ENCODE measurements at regions not wholly inside any gene's neighbourhood (a gene's known extent, or its start where the extent isn't known, plus 50 kb on each side); places are given as distances from the start of the nearest gene placed in this dataset.

DNA sequence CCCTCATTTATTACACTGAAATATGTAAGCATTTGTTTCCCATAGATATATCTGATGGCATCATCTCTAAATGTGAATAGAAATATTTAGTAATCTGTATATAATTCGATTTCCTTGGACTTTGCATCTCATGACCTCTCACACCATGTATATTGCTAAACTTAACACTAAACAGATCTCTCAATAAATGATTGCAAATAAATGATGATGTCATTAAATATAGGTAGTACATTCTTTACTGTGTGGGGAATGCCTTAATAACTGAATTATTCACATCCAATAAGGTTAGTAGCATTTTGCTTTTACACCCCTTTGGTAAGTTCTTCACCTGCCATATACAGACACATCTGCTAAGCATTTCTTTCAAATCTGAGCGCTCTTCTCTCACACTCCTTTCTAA lies 340.5 kb downstream of the FSCB start:
- Mint-ChIP-seq H3K36me3 (ENCODE audit: unreplicated experiment) (no peaks in the 10 kb centered on the region), H3K4me3 (ENCODE audit: unreplicated experiment) (no peak overlapping the region), H3K9me3 (ENCODE audit: unreplicated experiment) (no peaks in the 10 kb centered on the region), H3K27me3 (ENCODE audit: unreplicated experiment) (no peaks in the 10 kb centered on the region), H3K4me1 (ENCODE audit: low read depth, unreplicated experiment) (no peaks in the 10 kb centered on the region), H3K27ac (ENCODE audit: unreplicated experiment) (no peak overlapping the region)
- DNase-seq = no peak
- TF ChIP-seq, protein P1, sequence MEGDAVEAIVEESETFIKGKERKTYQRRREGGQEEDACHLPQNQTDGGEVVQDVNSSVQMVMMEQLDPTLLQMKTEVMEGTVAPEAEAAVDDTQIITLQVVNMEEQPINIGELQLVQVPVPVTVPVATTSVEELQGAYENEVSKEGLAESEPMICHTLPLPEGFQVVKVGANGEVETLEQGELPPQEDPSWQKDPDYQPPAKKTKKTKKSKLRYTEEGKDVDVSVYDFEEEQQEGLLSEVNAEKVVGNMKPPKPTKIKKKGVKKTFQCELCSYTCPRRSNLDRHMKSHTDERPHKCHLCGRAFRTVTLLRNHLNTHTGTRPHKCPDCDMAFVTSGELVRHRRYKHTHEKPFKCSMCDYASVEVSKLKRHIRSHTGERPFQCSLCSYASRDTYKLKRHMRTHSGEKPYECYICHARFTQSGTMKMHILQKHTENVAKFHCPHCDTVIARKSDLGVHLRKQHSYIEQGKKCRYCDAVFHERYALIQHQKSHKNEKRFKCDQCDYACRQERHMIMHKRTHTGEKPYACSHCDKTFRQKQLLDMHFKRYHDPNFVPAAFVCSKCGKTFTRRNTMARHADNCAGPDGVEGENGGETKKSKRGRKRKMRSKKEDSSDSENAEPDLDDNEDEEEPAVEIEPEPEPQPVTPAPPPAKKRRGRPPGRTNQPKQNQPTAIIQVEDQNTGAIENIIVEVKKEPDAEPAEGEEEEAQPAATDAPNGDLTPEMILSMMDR (IDR thresholded peaks at IDR 0.05; ENCODE audit: partially characterized antibody, unreplicated experiment) = no peak

DNA sequence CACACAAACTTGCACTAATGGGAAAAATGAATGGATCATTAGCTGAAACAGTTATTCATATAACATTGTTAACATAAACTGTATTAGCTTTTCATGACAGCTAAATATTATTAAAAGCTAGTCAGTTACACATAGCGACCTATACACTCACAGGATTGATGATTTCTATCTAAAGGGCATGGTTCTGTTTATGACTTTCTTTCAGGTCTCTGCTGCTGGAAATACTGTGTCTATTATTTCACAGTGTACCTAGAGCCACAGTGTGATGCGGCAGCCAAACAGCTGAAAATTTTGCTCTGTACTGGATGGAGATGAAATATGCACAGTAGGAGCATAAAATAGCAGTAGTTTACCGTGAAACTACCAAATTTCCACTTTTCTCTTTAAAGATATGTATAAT lies 341.1 kb downstream of the FSCB start:
- Mint-ChIP-seq H3K36me3 (ENCODE audit: unreplicated experiment) (no peaks in the 10 kb centered on the region), H3K27ac (ENCODE audit: unreplicated experiment) (no peak overlapping the region)
- TF ChIP-seq, protein P1 (IDR thresholded peaks at IDR 0.05; ENCODE audit: partially characterized antibody, unreplicated experiment) = no peak

DNA sequence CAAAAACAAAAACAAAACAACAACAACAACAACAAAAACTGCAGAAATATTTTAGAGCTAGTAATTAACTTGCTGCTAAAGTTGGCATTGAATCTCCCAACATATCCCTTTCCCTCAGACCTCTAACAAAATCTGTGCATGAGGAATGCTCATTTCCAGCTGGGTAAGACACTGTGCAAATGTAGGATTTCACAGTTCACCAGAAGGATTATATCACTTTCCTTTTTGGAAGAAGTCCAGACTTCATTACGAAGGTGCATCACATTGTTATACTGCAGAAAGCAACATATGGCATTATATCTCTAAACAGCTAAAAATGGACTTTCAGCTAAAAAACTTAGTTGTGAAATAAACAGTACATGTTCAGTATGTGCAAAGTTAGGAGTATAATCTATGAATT lies 341.8 kb downstream of the FSCB start:
- Mint-ChIP-seq H3K27ac (ENCODE audit: unreplicated experiment) (no peak overlapping the region), H3K36me3 (ENCODE audit: unreplicated experiment) (no peaks in the 10 kb centered on the region), H3K27me3 (ENCODE audit: unreplicated experiment) (no peaks in the 10 kb centered on the region), H3K9me3 (ENCODE audit: unreplicated experiment) (no peaks in the 10 kb centered on the region), H3K4me3 (ENCODE audit: unreplicated experiment) (no peak overlapping the region), H3K4me1 (ENCODE audit: low read depth, unreplicated experiment) (no peaks in the 10 kb centered on the region)
- no peak for DNase-seq
- TF ChIP-seq, protein P1 (IDR thresholded peaks at IDR 0.05; ENCODE audit: partially characterized antibody, unreplicated experiment) = no peak

More for the DNA sequence above, 341.1 kb downstream of the FSCB start:
- Mint-ChIP-seq H3K9me3 (ENCODE audit: unreplicated experiment) (no peaks in the 10 kb centered on the region), H3K27me3 (ENCODE audit: unreplicated experiment) (no peaks in the 10 kb centered on the region), H3K4me1 (ENCODE audit: low read depth, unreplicated experiment) (no peaks in the 10 kb centered on the region), H3K4me3 (ENCODE audit: unreplicated experiment) (no peak overlapping the region)
- no peak for DNase-seq

DNA sequence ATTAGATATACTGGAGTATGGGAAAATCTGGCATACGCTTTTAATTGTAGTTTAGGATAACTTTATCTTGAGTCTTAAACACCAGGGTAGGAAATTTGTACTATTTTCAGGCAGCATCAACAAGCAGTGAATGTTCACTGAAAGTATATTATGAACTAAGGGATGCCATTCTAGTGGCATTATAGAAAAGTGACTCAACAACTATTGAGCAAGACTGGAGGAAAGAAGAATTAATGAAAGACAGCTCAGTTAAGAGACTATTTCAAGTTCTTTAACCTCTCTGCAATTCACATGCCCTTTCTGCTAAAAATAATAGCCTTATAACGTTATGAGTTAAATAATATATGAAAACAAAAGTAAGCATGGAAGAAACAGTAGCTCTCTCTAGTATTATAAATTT lies 343.1 kb downstream of the FSCB start:
- Mint-ChIP-seq H3K9me3 (ENCODE audit: unreplicated experiment) (no peaks in the 10 kb centered on the region), H3K27ac (ENCODE audit: unreplicated experiment) (no peak overlapping the region), H3K27me3 (ENCODE audit: unreplicated experiment) (no peaks in the 10 kb centered on the region), H3K4me3 (ENCODE audit: unreplicated experiment) (no peak overlapping the region), H3K4me1 (ENCODE audit: low read depth, unreplicated experiment) (no peaks in the 10 kb centered on the region), H3K36me3 (ENCODE audit: unreplicated experiment) (no peaks in the 10 kb centered on the region)
- no peak for DNase-seq
- TF ChIP-seq, protein P1 (IDR thresholded peaks at IDR 0.05; ENCODE audit: partially characterized antibody, unreplicated experiment) = no peak

DNA sequence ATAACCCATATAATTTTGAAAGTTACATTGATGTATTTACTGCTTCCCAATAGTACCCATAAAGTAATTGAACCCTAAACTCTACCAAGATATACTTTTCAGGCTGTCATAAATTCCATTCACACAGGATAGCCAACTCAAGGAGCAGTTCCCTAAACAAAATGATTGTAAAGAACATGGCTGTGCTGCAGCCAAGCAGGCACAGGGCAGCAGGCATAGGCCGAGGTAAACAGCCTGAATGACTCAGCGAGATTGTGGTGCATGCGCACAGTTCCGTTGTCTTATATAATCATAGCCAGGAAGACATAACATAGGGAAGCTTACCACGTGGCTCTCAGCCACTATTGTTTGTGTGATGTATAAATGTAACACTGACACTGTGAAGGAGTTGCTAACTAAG lies 344.9 kb downstream of the FSCB start:
- Mint-ChIP-seq H3K4me3 (ENCODE audit: unreplicated experiment) (no peak overlapping the region), H3K9me3 (ENCODE audit: unreplicated experiment) (peaks cover 2% of the 10 kb centered on the region), H3K27ac (ENCODE audit: unreplicated experiment) (no peak overlapping the region)

More for the DNA sequence above, 344.9 kb downstream of the FSCB start:
- H3K27me3 Mint-ChIP-seq (ENCODE audit: unreplicated experiment) = no peaks in the 10 kb centered on the region
- no peak for DNase-seq
- H3K36me3 Mint-ChIP-seq (ENCODE audit: unreplicated experiment) = no peaks in the 10 kb centered on the region
- TF ChIP-seq, protein P1 (IDR thresholded peaks at IDR 0.05; ENCODE audit: partially characterized antibody, unreplicated experiment) = no peak
- no peaks in the 10 kb centered on the region for H3K4me1 Mint-ChIP-seq (ENCODE audit: low read depth, unreplicated experiment)
